ENCODE measurements at regions not wholly inside any gene's neighbourhood (a gene's known extent, or its start where the extent isn't known, plus 50 kb on each side); places are given as distances from the start of the nearest gene placed in this dataset.

DNA sequence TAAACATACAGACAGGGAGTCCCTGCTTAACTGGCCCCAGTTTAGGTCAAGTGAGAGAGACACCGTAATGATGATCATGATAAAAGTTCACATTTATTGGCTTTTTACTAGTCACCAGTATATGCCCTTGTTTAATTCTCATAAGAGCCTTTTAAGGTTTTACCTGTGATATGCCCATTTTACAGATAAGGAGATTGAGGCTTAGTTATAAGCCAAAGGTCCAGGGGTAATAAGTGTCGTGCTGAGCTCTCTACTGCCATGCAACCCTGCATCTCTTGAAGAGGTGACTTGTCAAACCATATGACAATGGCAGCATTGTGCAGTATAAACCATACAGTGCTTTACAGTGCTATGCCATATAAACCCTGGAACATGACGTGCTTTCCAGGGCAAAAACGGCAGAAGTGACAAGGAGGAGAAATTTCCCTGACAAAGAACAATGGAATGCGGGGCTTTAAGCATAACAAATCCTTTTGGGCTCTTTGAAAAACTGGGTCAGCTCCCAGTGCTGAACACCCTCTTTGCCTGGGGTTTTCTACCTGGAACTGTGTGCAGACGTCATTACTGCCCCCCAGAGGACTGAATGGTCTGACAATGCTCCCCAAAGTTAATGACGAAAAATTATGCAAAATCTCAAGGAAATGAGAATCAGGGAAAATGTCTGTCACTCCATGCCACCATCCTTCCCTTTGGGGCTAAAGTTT, 59.7 kb upstream of the C14orf132 start:
- DNase-seq (ENCODE audit: low read depth): peak; percentile 8

DNA sequence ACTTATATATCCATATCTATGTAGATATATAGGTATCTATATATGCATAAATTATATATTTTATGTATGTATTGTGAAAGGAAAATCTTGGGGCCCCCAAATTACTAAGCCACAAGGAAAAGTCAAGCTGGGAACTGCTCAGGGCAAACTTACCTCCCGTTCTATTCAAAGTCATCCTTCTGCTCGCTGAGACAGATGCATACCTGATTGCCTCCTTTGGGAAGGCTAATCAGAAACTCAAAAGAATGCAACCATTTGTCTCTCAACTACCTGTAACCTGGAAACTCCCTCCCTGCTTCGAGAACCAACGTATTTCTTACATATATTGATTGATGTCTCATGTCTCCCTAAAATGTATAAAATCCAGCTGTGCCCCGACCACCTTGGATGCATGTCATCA, 58.8 kb upstream of the C14orf132 start:
- DNase-seq (ENCODE audit: low read depth): no peak

DNA sequence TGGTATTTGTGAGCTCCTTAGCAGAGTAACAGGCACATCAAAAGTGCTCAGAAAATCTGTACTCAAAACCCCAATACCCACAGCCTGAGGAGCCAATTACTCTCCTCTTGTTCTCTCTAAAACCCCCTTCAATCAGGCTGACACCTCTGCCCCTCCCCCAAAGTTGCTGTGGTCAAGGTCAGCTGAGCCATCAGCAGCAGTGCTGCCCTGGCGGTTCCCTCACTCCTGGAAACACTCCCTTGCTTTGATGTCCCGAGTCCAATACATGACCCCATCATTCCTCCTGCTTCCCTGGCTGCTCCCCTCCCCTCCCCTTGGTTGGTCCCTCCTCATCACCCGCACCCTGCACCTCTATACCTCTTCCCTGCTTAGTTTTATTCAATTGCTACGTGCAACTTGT, 57.2 kb upstream of the C14orf132 start:
- DNase-seq (ENCODE audit: low read depth): no peak

DNA sequence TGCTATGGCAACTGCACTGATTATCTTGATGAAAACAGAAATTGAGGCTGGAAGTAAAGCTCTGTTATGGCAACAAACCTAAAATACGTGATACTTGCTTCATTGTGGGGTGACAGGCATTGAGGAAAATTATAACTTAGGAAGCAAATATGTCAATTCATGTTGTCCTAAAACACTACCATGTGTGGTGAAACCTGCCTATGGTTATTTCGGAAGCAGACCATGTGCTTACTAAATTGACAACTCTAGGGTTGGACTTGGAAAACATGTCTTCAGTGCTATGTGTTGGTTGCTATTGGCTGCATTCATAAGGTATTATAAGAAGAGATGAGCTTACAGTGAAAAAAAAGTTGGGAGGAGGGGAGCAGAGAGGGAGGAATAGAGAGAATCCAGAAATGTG, 55.0 kb upstream of the C14orf132 start:
- no peak for DNase-seq (ENCODE audit: low read depth)
